HG02571 (cell line): ENCODE measurements at regions not wholly inside any gene's neighbourhood (a gene's known extent, or its start where the extent isn't known, plus 50 kb on each side); places are given as distances from the start of the nearest gene placed in this dataset.
"Not testable (repeated sequence)": the region's sequence is repeated elsewhere in the genome, so short reads cannot be mapped to it uniquely, and the experiment has no call there.

Source experiments
- ATAC-seq: cut with Tn5 transposase; IDR thresholded peaks from one replicate; pipeline ENCODE4 v1.9.1; 2021; ENCODE audit warnings: mild to moderate bottlenecking, moderate library complexity; ENCODE audit not compliant: unreplicated experiment

GRCh38 chr13:30816736-30817135 is 81.4 kb downstream of the ALOX5AP start:
- ATAC-seq: no peak

DNA sequence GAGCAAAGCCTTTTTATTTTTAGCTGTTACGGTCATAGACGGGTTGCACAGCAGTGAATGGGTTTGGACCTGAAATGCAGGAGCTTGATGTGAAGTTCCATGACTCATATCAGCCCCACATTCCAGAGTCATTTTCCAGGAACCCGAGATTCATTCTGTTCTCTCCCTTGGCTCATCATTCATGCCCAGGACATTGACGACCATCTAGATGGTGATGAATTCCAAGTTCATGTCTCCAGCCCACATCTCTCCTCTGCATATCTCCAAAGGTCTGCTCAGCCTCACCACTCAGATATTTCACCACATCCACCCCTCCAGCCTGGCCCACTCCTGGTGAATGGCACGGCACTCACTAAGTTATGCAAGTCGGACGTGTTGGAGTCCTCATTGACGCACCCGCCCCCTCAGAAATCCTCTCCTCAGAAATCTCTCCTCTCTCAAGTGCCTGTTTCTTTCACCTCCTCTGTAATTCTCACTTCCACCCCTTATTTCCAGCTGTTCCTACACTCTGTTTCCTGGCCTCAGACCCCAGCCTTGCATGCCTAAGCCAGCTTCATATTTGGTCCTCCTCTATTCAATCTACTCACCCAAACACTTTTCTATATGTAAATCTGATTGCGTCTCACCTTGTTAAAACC is 83.1 kb downstream of the ALOX5AP start:
- ATAC-seq: no peak

DNA sequence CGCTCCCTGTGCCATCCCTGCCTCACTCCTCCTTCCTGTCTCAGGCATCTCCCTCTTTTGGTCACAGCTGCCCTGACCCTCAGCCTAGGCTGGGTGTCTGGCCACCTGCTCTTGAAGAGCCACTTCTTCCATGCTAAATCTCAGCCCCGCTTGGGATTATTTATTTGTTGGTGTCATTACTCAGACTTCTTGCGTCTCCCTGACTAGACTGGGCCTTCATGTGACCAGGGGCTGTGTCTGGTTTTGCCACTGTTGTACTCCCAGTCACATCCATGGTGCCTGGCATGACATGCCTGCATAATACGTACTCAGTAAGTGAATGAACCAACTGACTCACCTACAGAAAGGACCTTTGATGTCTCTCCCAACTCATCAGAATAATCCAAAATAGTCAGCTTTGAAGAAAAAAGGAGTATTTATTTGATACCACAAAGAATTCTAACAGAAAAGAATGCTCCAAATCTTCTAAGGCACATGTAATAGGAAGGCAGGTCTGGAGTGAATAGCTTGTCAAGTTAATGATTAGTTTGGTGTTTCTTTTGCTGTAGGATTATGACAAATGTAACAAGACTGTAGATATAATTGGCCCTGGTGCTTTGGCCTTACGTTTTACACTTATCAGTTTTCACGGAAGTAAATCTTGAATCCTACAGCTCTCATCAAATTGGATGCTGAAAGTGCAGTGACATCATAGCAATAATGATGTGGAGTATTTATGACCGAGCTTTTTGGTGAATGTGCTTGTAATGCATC is 84.0 kb downstream of the ALOX5AP start:
- ATAC-seq: no peak

GRCh38 chr13:30821421-30821820 is 84.7 kb upstream of the MEDAG start:
- ATAC-seq: no peak

DNA sequence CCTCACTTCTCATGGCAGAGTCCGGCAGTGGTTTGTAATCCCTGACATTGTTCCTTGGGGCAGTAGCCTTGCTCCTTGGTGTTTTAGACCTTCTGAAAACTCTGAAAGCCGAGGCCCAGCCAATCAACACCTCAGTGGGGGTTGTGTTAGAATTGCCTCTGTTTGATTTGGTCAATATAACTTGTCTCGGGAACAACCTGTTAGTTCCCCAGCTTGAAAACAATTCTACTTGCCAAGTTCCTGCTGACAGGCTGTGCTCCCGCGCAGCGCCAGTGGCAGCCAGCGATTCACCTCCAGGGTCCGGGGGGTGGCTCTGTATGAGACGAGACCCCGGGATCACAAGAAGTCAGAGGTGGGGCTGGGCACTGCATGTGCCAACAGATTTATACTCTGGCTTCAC is 81.4 kb upstream of the MEDAG start:
- ATAC-seq: no peak

DNA sequence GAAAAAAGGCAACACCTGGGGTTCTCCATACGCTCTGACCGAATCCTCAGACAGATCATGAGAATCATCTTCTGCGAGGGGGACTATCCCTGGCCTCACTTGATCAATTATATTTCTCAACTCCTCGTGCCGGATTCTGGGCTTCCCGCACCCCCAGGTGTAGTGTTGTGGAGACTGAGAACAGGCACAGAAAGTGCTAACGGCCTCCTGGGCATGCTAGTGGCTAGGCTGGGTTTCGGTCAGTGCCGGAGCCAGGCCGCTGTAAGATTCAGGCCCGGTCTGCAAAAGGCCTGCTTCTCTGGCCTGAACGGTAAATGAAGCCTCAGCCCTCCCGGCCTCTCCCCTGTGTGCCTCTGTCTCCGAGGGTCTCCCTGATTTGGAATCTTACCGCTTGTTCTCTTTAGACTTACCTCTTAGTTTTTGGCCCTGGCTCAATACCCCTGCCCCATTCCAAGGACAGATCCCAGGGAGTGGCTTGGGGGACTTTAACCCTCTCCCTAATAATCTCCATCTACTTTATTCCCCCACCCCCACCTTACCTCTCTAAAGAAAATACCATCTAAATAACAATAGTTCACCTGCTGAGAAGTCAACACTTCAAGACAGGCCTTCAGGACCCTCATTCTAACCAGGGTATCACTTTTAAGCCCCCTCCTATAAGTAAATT is 79.0 kb upstream of the MEDAG start:
- ATAC-seq: no peak

DNA sequence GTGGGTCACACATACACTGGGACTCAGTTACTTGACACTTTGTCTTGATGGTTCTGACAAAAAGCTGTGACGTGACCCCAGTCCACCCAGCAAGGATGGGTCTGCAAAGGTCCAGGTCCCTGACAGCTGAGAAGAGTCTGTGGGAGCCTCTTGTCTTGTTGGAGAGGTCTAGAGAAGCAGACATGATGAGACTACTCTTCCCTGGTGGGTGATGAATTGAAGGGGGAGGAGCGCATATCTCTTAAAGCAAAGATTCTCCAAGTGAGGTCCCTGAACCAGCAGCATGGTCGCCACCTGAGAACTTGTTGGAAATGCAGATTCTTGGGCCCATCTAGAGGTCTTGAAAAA is 78.5 kb upstream of the MEDAG start:
- no peak for ATAC-seq

GRCh38 chr13:30829145-30829832 is 76.8 kb upstream of the MEDAG start:
- ATAC-seq: no peak

- ATAC-seq: no peak
Observed at GRCh38 chr13:30829833-30830637, 76.0 kb upstream of the MEDAG start.

DNA sequence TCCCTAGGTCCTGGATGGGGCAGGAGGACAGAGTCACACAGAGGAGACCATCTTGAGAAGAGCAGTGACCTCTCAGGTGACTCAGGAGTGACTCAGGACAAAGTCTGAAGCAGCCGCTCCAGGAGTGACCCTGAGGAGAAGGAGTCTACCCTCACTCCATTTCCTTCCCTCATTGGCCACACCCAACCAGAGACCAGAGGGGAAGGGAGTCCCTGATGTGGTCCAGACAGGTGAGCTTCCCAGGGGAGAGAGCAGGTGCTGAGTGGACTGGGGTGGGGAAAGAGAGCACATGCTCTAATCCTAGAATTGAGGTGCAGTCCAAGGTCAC is 75.5 kb upstream of the MEDAG start:
- no peak for ATAC-seq

DNA sequence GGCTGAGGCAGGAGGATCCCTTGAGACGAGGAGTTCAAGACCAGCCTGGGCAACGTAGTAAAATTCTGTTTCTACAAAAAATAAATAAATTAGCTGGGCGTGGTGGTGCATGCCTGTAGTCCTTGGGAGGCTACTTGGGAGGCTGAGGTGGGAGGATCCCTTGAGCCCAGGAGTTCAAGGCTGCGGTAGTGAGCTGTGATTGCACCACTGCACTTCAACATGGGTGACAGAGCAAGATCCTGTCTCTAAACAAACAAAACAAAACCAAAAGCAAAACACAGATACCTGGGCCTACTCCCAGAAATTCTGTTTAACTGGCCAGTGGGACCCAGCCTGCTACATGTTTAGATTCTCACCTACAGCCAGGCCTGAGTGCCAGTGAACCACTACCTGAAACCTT is 74.6 kb upstream of the MEDAG start:
- no peak for ATAC-seq

GRCh38 chr13:30832377-30832776 is 73.7 kb upstream of the MEDAG start:
- ATAC-seq: no peak

- ATAC-seq: no peak
Observed at GRCh38 chr13:30832845-30833332, 73.2 kb upstream of the MEDAG start.

DNA sequence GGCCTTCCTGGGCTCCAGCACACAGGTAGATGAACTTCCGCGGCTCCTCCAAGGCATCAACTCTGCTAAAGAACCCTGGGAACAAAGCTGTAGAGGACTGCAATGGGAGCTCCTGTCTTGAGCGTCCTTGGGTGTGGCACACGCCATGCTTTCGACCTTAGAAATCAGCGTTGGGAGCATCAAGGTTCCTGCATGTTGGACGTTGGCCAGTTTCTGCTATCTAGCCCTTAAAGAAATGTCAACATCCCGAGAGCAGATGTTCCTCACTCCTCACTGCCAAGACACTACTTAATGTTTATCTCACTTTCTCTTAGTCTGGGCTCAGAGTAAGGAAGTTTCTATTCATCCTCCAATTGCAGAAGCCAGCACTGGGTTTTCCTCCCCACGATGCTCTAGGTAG is 70.6 kb upstream of the MEDAG start:
- no peak for ATAC-seq

DNA sequence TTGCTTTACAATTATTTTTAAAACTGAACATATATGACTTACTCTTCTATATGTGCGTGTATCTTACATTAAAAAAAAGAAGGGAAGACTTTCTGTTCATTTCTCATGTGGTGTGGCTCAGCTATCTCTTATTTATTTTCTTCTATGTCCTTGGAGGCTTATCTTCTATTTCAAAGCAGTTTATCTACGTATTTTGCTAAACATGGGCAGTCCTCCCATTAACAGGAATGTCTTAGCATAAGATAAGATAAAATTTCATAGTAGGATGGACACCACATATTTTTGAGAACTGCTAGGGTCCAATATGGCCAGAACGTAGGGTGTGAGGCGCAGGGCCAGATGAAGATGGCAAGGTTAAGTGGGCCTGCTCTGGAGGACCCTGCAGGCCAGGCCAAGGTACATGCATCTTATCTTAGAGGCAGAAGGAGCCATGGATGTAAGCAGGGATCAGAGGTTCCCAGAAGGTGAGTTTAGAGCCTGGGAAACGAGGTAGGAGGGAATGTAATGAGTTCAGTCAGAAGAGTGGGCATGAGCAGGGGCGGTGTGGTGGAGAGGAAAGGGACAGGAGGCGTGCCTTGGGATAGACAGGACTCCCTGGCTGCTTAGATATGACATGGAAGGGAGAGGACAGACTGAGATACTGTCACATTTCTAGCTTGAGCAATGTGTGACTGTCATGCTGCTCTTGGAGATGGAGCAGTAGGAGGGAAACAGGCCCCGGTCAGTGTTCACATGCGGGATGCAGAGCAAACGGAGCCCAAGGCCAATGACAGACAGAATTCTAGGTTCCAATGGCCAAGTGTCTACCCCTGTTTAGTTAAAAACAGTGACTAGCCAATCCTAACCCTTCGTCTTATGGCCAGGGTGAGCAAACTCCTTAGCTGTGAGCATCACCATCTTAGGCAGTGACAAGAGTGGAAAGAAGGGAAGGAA is 68.6 kb upstream of the MEDAG start:
- ATAC-seq: no peak

- ATAC-seq: not testable (repeated sequence)
Observed at GRCh38 chr13:30839636-30840035, 66.4 kb upstream of the MEDAG start.

DNA sequence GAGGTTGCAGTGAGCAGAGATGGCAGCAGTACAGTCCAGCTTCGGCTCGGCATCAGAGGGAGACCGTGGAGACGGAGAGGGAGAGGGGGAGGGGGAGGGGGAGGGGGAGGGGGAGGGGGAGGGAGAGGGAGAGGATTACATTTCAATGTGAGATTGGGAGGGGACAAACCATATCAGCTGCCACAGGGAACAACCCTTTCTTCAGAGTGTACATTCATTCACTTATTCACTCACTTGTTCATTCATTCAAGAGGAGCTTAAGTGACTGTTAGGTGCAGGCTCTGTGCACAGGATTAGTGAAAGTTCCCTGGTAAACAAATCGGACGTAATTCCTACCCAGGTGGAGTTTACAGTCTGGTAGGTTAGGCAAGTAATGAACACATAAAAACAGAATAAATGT is 65.6 kb upstream of the MEDAG start:
- ATAC-seq: no peak

DNA sequence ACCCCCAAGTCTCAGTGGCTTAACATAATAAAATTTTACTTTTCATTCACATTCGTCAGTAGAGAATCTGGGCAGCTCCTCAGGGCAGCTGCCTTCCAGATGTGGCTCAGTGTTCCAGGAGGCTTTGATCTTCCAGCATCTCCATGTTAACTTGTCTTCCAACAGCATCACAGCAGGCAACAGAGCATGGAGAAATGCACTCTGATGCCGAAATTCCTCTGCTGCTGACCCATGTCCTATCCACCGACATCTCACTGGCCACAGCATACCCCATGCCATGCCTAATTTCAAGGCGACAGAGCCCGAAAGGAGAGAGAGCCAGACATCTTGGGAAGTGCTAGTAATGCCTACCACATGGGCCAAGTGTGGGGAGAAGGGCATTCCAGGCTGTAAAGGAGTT is 64.9 kb upstream of the MEDAG start:
- no peak for ATAC-seq

DNA sequence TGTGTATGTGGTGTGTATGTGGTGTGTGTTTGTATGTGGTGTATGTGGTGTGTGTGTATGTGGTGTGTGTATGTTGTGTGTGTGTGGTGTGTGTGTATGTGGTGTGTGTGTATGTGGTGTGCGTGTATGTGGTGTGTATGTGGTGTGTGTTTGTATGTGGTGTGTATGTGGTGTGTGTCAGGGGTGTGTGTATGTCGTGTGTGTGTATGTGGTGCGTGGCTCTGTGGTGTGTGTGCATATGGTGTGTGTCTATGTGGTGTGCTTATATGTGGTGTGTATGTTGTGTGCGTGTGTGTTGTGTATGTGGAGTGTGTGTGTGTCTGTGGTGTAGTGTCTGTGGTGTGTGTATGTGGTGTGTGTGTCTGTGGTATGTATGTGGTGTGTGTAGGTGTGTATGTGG is 62.5 kb upstream of the MEDAG start:
- no peak for ATAC-seq
